Testis (tissue), 2 donors: ENCODE measurements at regions not wholly inside any gene's neighbourhood (a gene's known extent, or its start where the extent isn't known, plus 50 kb on each side); places are given as distances from the start of the nearest gene placed in this dataset.
A peak's percentile ranks its signal among the peaks of the same experiment; 100 is the strongest.

ENCODE experiments used
- DNase-seq: peaks from one replicate; pipeline ENCODE4 v3.0.0-alpha.2; 2019
- H3K27ac ChIP-seq, 2 donors: fragments of 200-600 bp; sonication (generic); one replicate each; pipeline ENCODE4 v1.5.1; 2019
- H3K27me3 ChIP-seq: fragments of 200-600 bp; sonication (generic); one replicate; pipeline ENCODE4 v1.5.1; 2019
- H3K36me3 ChIP-seq: fragments of 200-600 bp; sonication (generic); one replicate; pipeline ENCODE4 v1.5.1; 2017; ENCODE audit warnings: low read depth; ENCODE audit errors: missing control alignments
- H3K4me1 ChIP-seq: fragments of 200-600 bp; sonication (generic); one replicate; pipeline ENCODE4 v1.5.1; 2019
- H3K4me3 ChIP-seq, 2 donors: fragments of 200-600 bp; sonication (generic); one replicate each; pipeline ENCODE4 v1.5.1; 2017 to 2019
- H3K9me3 ChIP-seq: fragments of 200-600 bp; sonication (generic); one replicate; pipeline ENCODE4 v1.5.1; 2017
- CTCF ChIP-seq, 3 experiments: fragments of 450-650 bp in 2 of 3; fragments of 200-600 bp in 1 of 3; sonication (generic) in 1 of 3; IDR thresholded peaks; one replicate each; pipeline ENCODE4 v1.5.1; 2016 to 2019; ENCODE audit warnings: antibody characterized with exemption in 3 of 3, mild to moderate bottlenecking in 2 of 3, moderate library complexity in 1 of 3
- POLR2A ChIP-seq: fragments of 450-650 bp; IDR thresholded peaks from one replicate; pipeline ENCODE4 v1.6.1; 2017; ENCODE audit warnings: antibody characterized with exemption, mild to moderate bottlenecking, moderate library complexity
- WGBS, 2 donors: methylation state at CpG; one replicate each; pipeline ENCODE4 v1.1.5; 2018; 5-methylcytosine and 5-hydroxymethylcytosine counted together
- intact Hi-C: fragments of 100-400 bp; cut with DNase I; formaldehyde crosslinking; loops from one replicate; pipeline ENCODE4 v1.15.1; 2023; ENCODE audit warnings: low total_unique reads

- Histone ChIP-seq H3K36me3 (no peaks in the 10 kb centered on the region), H3K27ac (peak overlapping the region in 1 of 2 donors; percentile 88), H3K9me3 (no peaks in the 10 kb centered on the region), H3K4me3 (no peak overlapping the region), H3K4me1 (peaks cover 20% of the 10 kb centered on the region), H3K27me3 (no peaks in the 10 kb centered on the region)
- no peak for TF ChIP-seq POLR2A
- TF ChIP-seq CTCF (IDR thresholded peaks at IDR 0.05): no peak
- DNase-seq: no peak
- 42 to 51% methylated on average over 1 of the region's 1 CpG for WGBS, 2 donors
- intact Hi-C loops: no loop called here
Observed at GRCh38 chr4:17230727-17231126, 281.2 kb downstream of the QDPR start.

- Histone ChIP-seq H3K36me3 (no peaks in the 10 kb centered on the region), H3K4me1 (no peaks in the 10 kb centered on the region), H3K9me3 (no peaks in the 10 kb centered on the region), H3K27ac (no peak overlapping the region), H3K4me3 (no peak overlapping the region), H3K27me3 (no peaks in the 10 kb centered on the region)
- TF ChIP-seq POLR2A: no peak
- TF ChIP-seq CTCF (IDR thresholded peaks at IDR 0.05): no peak
- DNase-seq: no peak
- intact Hi-C loops: no loop called here
Observed at GRCh38 chr4:17220816-17221215, 291.1 kb downstream of the QDPR start.

GRCh38 chr4:17218786-17219185 lies 293.1 kb downstream of the QDPR start:
- TF ChIP-seq CTCF (IDR thresholded peaks at IDR 0.05) (no peak), POLR2A (no peak)
- no peaks in the 10 kb centered on the region for H3K36me3 ChIP-seq
- 79 to 81% methylated on average over 3 of the region's 3 CpGs for WGBS, 2 donors
- intact Hi-C loops: no loop called here
- no peaks in the 10 kb centered on the region for H3K27me3 ChIP-seq
- H3K27ac ChIP-seq: no peak overlapping the region
- H3K9me3 ChIP-seq: no peaks in the 10 kb centered on the region
- DNase-seq: no peak
- H3K4me3 ChIP-seq: no peak overlapping the region
- H3K4me1 ChIP-seq: no peaks in the 10 kb centered on the region

- Histone ChIP-seq H3K36me3 (no peaks in the 10 kb centered on the region), H3K4me1 (peaks cover 3% of the 10 kb centered on the region), H3K4me3 (no peak overlapping the region), H3K27ac (no peak overlapping the region), H3K9me3 (no peaks in the 10 kb centered on the region), H3K27me3 (no peaks in the 10 kb centered on the region)
- intact Hi-C loops: no loop called here
- WGBS, 2 donors: 59 to 60% methylated on average over 7 of the region's 7 CpGs
- TF ChIP-seq CTCF (IDR thresholded peaks at IDR 0.05) (no peak), POLR2A (no peak)
- no peak for DNase-seq
Observed at GRCh38 chr4:17206829-17207801, 304.8 kb downstream of the QDPR start.

- no peaks in the 10 kb centered on the region for H3K9me3 ChIP-seq
- DNase-seq: no peak
- H3K27me3 ChIP-seq: no peaks in the 10 kb centered on the region
- H3K27ac ChIP-seq: no peak overlapping the region
- TF ChIP-seq POLR2A: no peak
- no peak for TF ChIP-seq CTCF (IDR thresholded peaks at IDR 0.05)
- H3K36me3 ChIP-seq: no peaks in the 10 kb centered on the region
- 17 to 21% methylated on average over 2 of the region's 2 CpGs for WGBS, 2 donors
- intact Hi-C loops: no loop called here
- H3K4me1 ChIP-seq: peaks cover 3% of the 10 kb centered on the region
- H3K4me3 ChIP-seq: no peak overlapping the region
Observed at GRCh38 chr4:17204908-17205307, 306.5 kb upstream of the LDB2 start.
